ENCODE measurements at regions not wholly inside any gene's neighbourhood (a gene's known extent, or its start where the extent isn't known, plus 50 kb on each side); places are given as distances from the start of the nearest gene placed in this dataset.

GRCh38 chr1:90122654-90123340, 127.9 kb downstream of the ZNF326 start:
- DNase-seq (ENCODE audit: extremely low spot score, insufficient read length, low read depth) = no peak
- no peak for FAIRE-seq

DNA sequence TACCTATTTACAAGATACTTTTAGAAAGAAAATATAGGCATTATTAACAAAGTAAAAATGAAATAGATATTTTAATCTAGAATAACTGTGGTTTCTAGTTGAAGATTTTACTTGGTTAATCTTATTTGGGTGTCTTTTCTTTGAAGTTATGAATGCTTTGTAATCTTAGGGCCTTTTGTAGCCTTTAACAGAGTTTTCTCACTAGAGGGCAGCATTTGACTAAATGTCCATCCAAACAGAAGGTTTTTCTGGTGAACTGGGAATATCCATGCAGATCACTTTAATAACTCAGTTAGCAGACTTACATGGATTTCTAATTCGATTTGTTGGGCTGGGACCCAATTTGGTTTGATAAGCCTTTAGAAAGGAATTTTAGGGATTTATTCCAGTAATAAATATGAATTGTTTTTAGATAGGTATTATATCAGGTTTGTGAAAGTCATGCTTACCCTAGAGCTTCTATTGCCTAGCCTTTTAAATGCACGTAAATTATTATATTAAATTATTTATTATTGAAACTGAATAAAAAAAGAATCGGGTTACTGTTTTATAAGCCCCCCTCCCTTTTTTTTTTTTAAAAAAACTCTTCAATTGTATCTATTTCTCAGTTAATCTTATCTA, 119.7 kb downstream of the ZNF326 start:
- FAIRE-seq = peak; percentile 67
- DNase-seq (ENCODE audit: extremely low spot score, insufficient read length, low read depth) = no peak

DNA sequence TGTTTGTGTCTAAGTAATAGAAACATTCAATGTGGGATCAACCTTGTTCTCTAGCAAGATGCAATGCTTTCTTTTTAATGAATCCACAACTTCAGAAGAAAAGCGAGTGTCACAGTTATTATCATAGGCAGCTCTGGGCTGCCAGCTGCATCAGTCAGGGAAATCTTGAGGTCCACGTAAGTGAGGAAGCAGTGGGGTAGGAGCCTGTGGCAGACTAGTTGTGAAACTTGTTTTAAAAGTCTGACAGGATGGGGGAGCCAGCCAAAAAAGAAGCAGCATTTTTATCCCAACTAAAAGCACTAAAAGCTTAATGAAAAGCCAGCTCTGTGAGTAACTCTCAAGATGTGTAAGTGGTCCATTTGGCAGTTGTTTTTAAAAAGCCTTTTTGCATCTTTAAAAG, 113.1 kb downstream of the ZNF326 start:
- FAIRE-seq = no peak
- DNase-seq (ENCODE audit: extremely low spot score, insufficient read length, low read depth) = no peak

DNA sequence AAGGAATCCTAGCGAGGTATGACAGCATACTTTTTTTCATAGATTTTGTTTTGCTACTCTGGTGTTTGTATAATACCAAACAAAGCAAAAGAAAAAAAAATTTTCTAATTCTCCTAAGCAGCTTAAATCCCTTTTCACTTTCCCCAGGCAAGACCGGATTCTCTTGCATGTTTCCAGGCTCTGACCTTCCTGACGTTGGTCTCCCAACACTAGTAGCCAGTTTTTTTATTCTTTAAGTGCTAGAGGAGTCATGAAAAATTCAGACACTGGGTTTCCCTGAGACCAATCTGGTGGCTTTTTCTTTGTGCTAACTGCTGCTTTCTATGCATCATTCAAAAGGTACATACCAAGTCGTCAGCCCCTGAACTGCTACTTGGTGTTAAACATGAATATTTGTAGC, 111.4 kb downstream of the ZNF326 start:
- no peak for FAIRE-seq
- no peak for DNase-seq (ENCODE audit: extremely low spot score, insufficient read length, low read depth)

DNA sequence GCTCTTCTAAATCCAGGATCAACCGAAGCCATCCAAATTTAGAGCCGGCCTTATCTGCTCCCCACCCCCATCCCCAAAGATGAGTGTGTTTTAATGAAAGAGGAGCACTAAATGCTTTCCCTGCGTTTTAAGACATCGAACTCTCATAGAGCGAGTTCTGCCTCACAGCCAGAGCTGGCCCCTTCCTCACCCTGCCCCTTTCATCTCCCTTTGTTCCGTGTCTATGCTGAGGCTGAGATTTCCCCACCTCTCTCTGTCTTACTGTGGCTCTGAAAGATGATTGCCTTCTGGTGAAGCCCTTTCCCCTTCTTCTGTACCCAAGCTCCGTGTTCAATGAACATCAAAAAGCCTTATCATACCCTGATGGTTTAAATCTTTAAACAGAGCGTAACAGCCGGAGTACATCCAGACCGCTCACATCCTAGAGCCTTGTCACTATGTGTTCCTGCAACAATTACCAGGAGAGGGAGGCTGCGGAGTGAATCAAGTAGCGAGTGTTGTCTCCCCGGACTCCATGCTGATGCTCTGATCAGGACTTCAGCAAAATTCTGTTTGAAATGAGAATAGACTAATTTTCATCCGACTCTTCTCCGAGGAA, 110.1 kb downstream of the ZNF326 start:
- DNase-seq (ENCODE audit: extremely low spot score, insufficient read length, low read depth) (no peak), FAIRE-seq (no peak)

GRCh38 chr1:90100566-90100965, 105.7 kb downstream of the ZNF326 start:
- FAIRE-seq = no peak
- DNase-seq (ENCODE audit: extremely low spot score, insufficient read length, low read depth) = no peak

GRCh38 chr1:90092441-90092840, 97.5 kb downstream of the ZNF326 start:
- FAIRE-seq = no peak
- no peak for DNase-seq (ENCODE audit: extremely low spot score, insufficient read length, low read depth)
